ENCODE measurements at regions not wholly inside any gene's neighbourhood (a gene's known extent, or its start where the extent isn't known, plus 50 kb on each side); places are given as distances from the start of the nearest gene placed in this dataset.

DNA sequence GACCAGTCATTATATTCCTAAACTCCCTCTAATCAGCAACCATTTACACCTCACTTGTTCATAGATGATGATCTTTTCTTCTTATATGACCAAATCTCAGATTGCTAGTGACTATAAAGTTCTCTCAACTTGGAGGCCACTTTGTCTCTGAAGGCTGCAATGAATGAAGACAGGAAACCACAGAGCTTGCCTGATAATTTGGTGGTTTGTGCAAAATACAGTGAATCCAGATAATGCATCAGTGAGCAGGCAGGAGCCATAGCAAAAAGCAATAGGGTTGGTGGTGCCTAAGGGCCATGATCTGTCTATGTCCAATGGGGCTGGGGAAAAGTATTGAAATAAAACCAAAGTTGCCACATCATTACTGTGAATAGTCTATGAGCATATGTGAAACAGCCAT lies 123.8 kb upstream of the LRFN5 start:
- no peak overlapping the region for H2BK20ac ChIP-seq (ENCODE audit: low read depth, low read length, poor library complexity, severe bottlenecking)
- no peak overlapping the region for H3K23ac ChIP-seq (ENCODE audit: insufficient read length, low read depth, low read length)
- H2AFZ ChIP-seq (ENCODE audit: low read length), result no peak overlapping the region
- H4K20me1 ChIP-seq (ENCODE audit: control insufficient read depth, insufficient read depth, insufficient read length), result no peaks in the 10 kb centered on the region
- no peak overlapping the region for H4K8ac ChIP-seq (replicated peaks; ENCODE audit: insufficient read length, low read depth, low read length)
- no peak overlapping the region for H2AK5ac ChIP-seq (ENCODE audit: insufficient read length, low read length)
- H2BK12ac ChIP-seq (ENCODE audit: insufficient read length, low read depth, low read length), result no peak overlapping the region
- no peaks in the 10 kb centered on the region for H3K79me1 ChIP-seq (ENCODE audit: insufficient read depth, low read depth, low read length, poor library complexity, severe bottlenecking)
- H2BK5ac ChIP-seq (ENCODE audit: insufficient read length, low read length), result no peak overlapping the region
- no peaks in the 10 kb centered on the region; a peak in 1 of 7 replicates for H3K36me3 Mint-ChIP-seq (ENCODE audit: insufficient read depth in 1 of 3, low read depth in 3 of 3)
- no peak overlapping the region for H3K18ac ChIP-seq (ENCODE audit: insufficient read length, low read depth, low read length)
- H3K4me1 Mint-ChIP-seq, result no peaks in the 10 kb centered on the region
- no peak overlapping the region for H3K4me2 ChIP-seq (ENCODE audit: insufficient read depth, insufficient read length, low read length)
- no peaks in the 10 kb centered on the region for H3K9me3 Mint-ChIP-seq
- H4K91ac ChIP-seq (ENCODE audit: insufficient read length, low read depth, low read length), result no peak overlapping the region
- DNase-seq, result no peak
- no peak overlapping the region for H4K5ac ChIP-seq (ENCODE audit: insufficient read length, low read depth, low read length)
- no peak overlapping the region for H3K27ac Mint-ChIP-seq
- no peaks in the 10 kb centered on the region for H3K79me2 ChIP-seq (ENCODE audit: insufficient read depth, low read length)
- no peaks in the 10 kb centered on the region for H3K9me3 ChIP-seq (ENCODE audit: control insufficient read depth, low read depth, low read length)
- no peak overlapping the region for H3K14ac ChIP-seq (ENCODE audit: insufficient read depth, low read length)
- H3T11ph ChIP-seq (ENCODE audit: low read length), result no peak overlapping the region
- H3K23me2 ChIP-seq (ENCODE audit: insufficient read length, low read depth, low read length, poor library complexity, severe bottlenecking), result no peaks in the 10 kb centered on the region
- no peak overlapping the region for H3K27ac ChIP-seq (ENCODE audit: insufficient read length, low read depth, low read length)
- no peak overlapping the region for H3K9ac ChIP-seq (ENCODE audit: extremely low read depth, insufficient read length, low read length)
- no peak overlapping the region for H3K56ac ChIP-seq (ENCODE audit: insufficient read length, low read depth, low read length)
- H3K4me1 ChIP-seq (ENCODE audit: insufficient read depth, low read length), result no peaks in the 10 kb centered on the region
- H3K27me3 Mint-ChIP-seq (ENCODE audit: low read depth), result no peaks in the 10 kb centered on the region
- H3K4me3 Mint-ChIP-seq, result no peak overlapping the region
- TF ChIP-seq, protein P1, sequence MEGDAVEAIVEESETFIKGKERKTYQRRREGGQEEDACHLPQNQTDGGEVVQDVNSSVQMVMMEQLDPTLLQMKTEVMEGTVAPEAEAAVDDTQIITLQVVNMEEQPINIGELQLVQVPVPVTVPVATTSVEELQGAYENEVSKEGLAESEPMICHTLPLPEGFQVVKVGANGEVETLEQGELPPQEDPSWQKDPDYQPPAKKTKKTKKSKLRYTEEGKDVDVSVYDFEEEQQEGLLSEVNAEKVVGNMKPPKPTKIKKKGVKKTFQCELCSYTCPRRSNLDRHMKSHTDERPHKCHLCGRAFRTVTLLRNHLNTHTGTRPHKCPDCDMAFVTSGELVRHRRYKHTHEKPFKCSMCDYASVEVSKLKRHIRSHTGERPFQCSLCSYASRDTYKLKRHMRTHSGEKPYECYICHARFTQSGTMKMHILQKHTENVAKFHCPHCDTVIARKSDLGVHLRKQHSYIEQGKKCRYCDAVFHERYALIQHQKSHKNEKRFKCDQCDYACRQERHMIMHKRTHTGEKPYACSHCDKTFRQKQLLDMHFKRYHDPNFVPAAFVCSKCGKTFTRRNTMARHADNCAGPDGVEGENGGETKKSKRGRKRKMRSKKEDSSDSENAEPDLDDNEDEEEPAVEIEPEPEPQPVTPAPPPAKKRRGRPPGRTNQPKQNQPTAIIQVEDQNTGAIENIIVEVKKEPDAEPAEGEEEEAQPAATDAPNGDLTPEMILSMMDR (conservative IDR thresholded peaks at IDR 0.05), result no peak
- H2BK15ac ChIP-seq (ENCODE audit: low read depth, low read length), result no peak overlapping the region
- H3K4ac ChIP-seq (ENCODE audit: low read depth, low read length), result no peak overlapping the region
- H2BK120ac ChIP-seq (ENCODE audit: low read depth, low read length, poor library complexity, severe bottlenecking), result no peak overlapping the region
- H3K27me3 ChIP-seq (ENCODE audit: insufficient read depth, low read length), result no peaks in the 10 kb centered on the region
